Fibroblast of the aortic adventitia (primary cell): ENCODE measurements at regions not wholly inside any gene's neighbourhood (a gene's known extent, or its start where the extent isn't known, plus 50 kb on each side); places are given as distances from the start of the nearest gene placed in this dataset.

Experiments
- DNase-seq: peaks from one replicate; pipeline ENCODE4 v3.0.0-alpha.2; 2010; ENCODE audit warnings: low read depth
- H3K4me3 ChIP-seq: 2 replicates; pipeline ENCODE4 v1.5.1; 2011; ENCODE audit warnings: low read depth, mild to moderate bottlenecking, control low read depth, low read length, moderate library complexity
- CTCF ChIP-seq: IDR thresholded peaks from 2 replicates; pipeline ENCODE4 v1.5.1; 2011; ENCODE audit warnings: mild to moderate bottlenecking, low read length, control low read depth, inconsistent platforms; ENCODE audit not compliant: insufficient read depth

- H3K4me3 ChIP-seq, result no peak overlapping the region
- no peak for DNase-seq
- no peak for TF ChIP-seq CTCF
Observed at GRCh38 chr12:67390273-67390672, 121.1 kb downstream of the CAND1 start.

GRCh38 chr12:67391034-67391433 lies 121.9 kb downstream of the CAND1 start:
- no peak for DNase-seq
- no peak for TF ChIP-seq CTCF

GRCh38 chr12:67391656-67392055 lies 122.5 kb downstream of the CAND1 start:
- TF ChIP-seq CTCF, result no peak
- DNase-seq, result no peak
- H3K4me3 ChIP-seq, result no peak overlapping the region

More at GRCh38 chr12:67391034-67391433, 121.9 kb downstream of the CAND1 start:
- no peak overlapping the region for H3K4me3 ChIP-seq

- peak; percentile 65 for TF ChIP-seq CTCF
Observed at GRCh38 chr12:67394550-67394949, 125.4 kb downstream of the CAND1 start.

GRCh38 chr12:67400742-67401141 lies 131.6 kb downstream of the CAND1 start:
- TF ChIP-seq CTCF, result no peak
- DNase-seq, result no peak
- H3K4me3 ChIP-seq, result no peak overlapping the region

More at GRCh38 chr12:67394550-67394949, 125.4 kb downstream of the CAND1 start:
- peak; percentile 80 for DNase-seq
- no peak overlapping the region for H3K4me3 ChIP-seq

GRCh38 chr12:67410246-67410645 lies 141.1 kb downstream of the CAND1 start:
- H3K4me3 ChIP-seq, result no peak overlapping the region
- peak; percentile 50 for DNase-seq
- TF ChIP-seq CTCF, result no peak

- DNase-seq, result peak; percentile 37
- no peak overlapping the region for H3K4me3 ChIP-seq
- no peak for TF ChIP-seq CTCF
Observed at GRCh38 chr12:67410667-67411067, 141.5 kb downstream of the CAND1 start.
